Liver (tissue), 8 donors: ENCODE measurements at regions not wholly inside any gene's neighbourhood (a gene's known extent, or its start where the extent isn't known, plus 50 kb on each side); places are given as distances from the start of the nearest gene placed in this dataset.

Experiments
- DNase-seq: peaks from one replicate; pipeline ENCODE4 v3.0.0-alpha.2; 2017; ENCODE audit warnings: low spot score
- H3K27ac ChIP-seq, 2 donors: one replicate each; pipeline ENCODE4 v1.7.0; 2013; ENCODE audit warnings: inconsistent platforms in 2 of 2, low read length in 2 of 2, control low read depth in 1 of 2, low read depth in 1 of 2, mild to moderate bottlenecking in 1 of 2
- H3K27me3 ChIP-seq, 4 donors: one replicate each; pipeline versions ENCODE4 v1.6.1 to v1.7.0; 2013; ENCODE audit warnings: low read length in 3 of 4, inconsistent platforms in 1 of 4, mild to moderate bottlenecking in 1 of 4, moderate library complexity in 1 of 4; ENCODE audit not compliant: control insufficient read depth in 4 of 4, insufficient read depth in 4 of 4
- H3K36me3 ChIP-seq, 4 donors: one replicate each; pipeline versions ENCODE4 v1.6.1 to v1.7.0; 2013; ENCODE audit warnings: low read length in 3 of 4, mild to moderate bottlenecking in 3 of 4, low read depth in 1 of 4, moderate library complexity in 1 of 4; ENCODE audit not compliant: control insufficient read depth in 4 of 4, insufficient read depth in 3 of 4
- H3K4me1 ChIP-seq, 4 donors: one replicate each; pipeline versions ENCODE4 v1.6.1 to v1.7.0; 2013; ENCODE audit warnings: low read length in 3 of 4, mild to moderate bottlenecking in 3 of 4, moderate library complexity in 1 of 4; ENCODE audit not compliant: control insufficient read depth in 4 of 4, insufficient read depth in 4 of 4
- H3K4me3 ChIP-seq, 3 donors: one replicate each; pipeline versions ENCODE4 v1.6.1 to v1.7.0; 2013; ENCODE audit warnings: low read length in 3 of 3, control low read depth in 1 of 3, low read depth in 1 of 3, mild to moderate bottlenecking in 1 of 3
- H3K9ac ChIP-seq, 2 donors: one replicate each; pipeline ENCODE4 v1.7.0; 2013; ENCODE audit warnings: low read length in 2 of 2, mild to moderate bottlenecking in 2 of 2, moderate library complexity in 2 of 2, control low read depth in 1 of 2, low read depth in 1 of 2
- H3K9me3 ChIP-seq, 4 donors: one replicate each; pipeline versions ENCODE4 v1.6.1 to v1.7.0; 2013; ENCODE audit warnings: low read length in 3 of 4; ENCODE audit not compliant: control insufficient read depth in 4 of 4
- ATF3 ChIP-seq: IDR thresholded peaks from 2 replicates; pipeline ENCODE4 v1.6.1; 2016; ENCODE audit warnings: antibody characterized with exemption
- CTCF ChIP-seq: fragments of 150-350 bp; IDR thresholded peaks from 2 replicates; pipeline ENCODE4 v1.5.1; 2017; ENCODE audit warnings: improper control_type of control experiment, low read depth, low read length; ENCODE audit not compliant: missing input control
- EGR1 ChIP-seq, 2 donors: IDR thresholded peaks; 2 replicates each; pipeline ENCODE4 v1.6.1; 2016 to 2018; ENCODE audit warnings: antibody characterized with exemption in 2 of 2, low read depth in 2 of 2
- FOXA1 ChIP-seq: IDR thresholded peaks from 2 replicates; pipeline ENCODE4 v1.6.1; 2016; ENCODE audit warnings: antibody characterized with exemption
- FOXA2 ChIP-seq: IDR thresholded peaks from 2 replicates; pipeline ENCODE4 v1.6.1; 2016; ENCODE audit warnings: antibody characterized with exemption
- GABPA ChIP-seq, 2 donors: IDR thresholded peaks in 1 of 2; conservative IDR thresholded peaks in 1 of 2; 2 replicates each; pipeline ENCODE4 v1.6.1; 2016; ENCODE audit warnings: antibody characterized with exemption in 2 of 2, mild to moderate bottlenecking in 1 of 2, moderate library complexity in 1 of 2
- HNF4A ChIP-seq, 2 donors: conservative IDR thresholded peaks; 2 replicates each; pipeline ENCODE4 v1.6.1; 2016; ENCODE audit warnings: antibody characterized with exemption in 2 of 2, mild to moderate bottlenecking in 2 of 2
- MAX ChIP-seq: IDR thresholded peaks from 2 replicates; pipeline ENCODE4 v1.6.1; 2016; ENCODE audit warnings: antibody characterized with exemption
- SP1 ChIP-seq: IDR thresholded peaks from 2 replicates; pipeline ENCODE4 v1.6.1; 2018; ENCODE audit warnings: antibody characterized with exemption, mild to moderate bottlenecking
- TAF1 ChIP-seq: conservative IDR thresholded peaks from 2 replicates; pipeline ENCODE4 v1.6.1; 2016; ENCODE audit warnings: antibody characterized with exemption, mild to moderate bottlenecking
- YY1 ChIP-seq: IDR thresholded peaks from 2 replicates; pipeline ENCODE4 v1.6.1; 2016; ENCODE audit warnings: antibody characterized with exemption, mild to moderate bottlenecking
- WGBS: extraction: QIAGEN DNeasy Blood & Tissue Kit; methylation state at CpG from one replicate; pipeline ENCODE4 v1.1.7; 2013; 5-methylcytosine and 5-hydroxymethylcytosine counted together
- TF ChIP-seq, protein P1 (sequence below): IDR thresholded peaks from 2 replicates; pipeline ENCODE4 v1.6.1; 2016; ENCODE audit warnings: antibody characterized with exemption, mild to moderate bottlenecking
- TF ChIP-seq, protein P2 (sequence below): IDR thresholded peaks from 2 replicates; pipeline ENCODE4 v1.6.1; 2016; ENCODE audit warnings: antibody characterized with exemption
- donor health status: healthy.
- donor health status: healthy.
- donor health status: healthy.
- donor health status: healthy.
- donor health status: healthy.

GRCh38 chr2:744088-744487, 66.9 kb upstream of the TMEM18 start:
- TF ChIP-seq EGR1 (IDR thresholded peaks at IDR 0.05; ENCODE audit: low read depth in 2 of 2) (no peak), FOXA2 (no peak), CTCF (no peak), YY1 (no peak), TAF1 (no peak), ATF3 (no peak), HNF4A (conservative IDR thresholded peaks at IDR 0.05) (no peak), MAX (no peak), SP1 (no peak), FOXA1 (no peak), GABPA (IDR thresholded peaks at IDR 0.05 in 1 of 2, conservative IDR thresholded peaks at IDR 0.05 in 1 of 2) (no peak)
- TF ChIP-seq, protein P1, sequence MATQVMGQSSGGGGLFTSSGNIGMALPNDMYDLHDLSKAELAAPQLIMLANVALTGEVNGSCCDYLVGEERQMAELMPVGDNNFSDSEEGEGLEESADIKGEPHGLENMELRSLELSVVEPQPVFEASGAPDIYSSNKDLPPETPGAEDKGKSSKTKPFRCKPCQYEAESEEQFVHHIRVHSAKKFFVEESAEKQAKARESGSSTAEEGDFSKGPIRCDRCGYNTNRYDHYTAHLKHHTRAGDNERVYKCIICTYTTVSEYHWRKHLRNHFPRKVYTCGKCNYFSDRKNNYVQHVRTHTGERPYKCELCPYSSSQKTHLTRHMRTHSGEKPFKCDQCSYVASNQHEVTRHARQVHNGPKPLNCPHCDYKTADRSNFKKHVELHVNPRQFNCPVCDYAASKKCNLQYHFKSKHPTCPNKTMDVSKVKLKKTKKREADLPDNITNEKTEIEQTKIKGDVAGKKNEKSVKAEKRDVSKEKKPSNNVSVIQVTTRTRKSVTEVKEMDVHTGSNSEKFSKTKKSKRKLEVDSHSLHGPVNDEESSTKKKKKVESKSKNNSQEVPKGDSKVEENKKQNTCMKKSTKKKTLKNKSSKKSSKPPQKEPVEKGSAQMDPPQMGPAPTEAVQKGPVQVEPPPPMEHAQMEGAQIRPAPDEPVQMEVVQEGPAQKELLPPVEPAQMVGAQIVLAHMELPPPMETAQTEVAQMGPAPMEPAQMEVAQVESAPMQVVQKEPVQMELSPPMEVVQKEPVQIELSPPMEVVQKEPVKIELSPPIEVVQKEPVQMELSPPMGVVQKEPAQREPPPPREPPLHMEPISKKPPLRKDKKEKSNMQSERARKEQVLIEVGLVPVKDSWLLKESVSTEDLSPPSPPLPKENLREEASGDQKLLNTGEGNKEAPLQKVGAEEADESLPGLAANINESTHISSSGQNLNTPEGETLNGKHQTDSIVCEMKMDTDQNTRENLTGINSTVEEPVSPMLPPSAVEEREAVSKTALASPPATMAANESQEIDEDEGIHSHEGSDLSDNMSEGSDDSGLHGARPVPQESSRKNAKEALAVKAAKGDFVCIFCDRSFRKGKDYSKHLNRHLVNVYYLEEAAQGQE, result no peak
- 82% methylated on average over 3 of the region's 3 CpGs for WGBS
- Histone ChIP-seq H3K9me3 (no peaks in the 10 kb centered on the region), H3K36me3 (no peaks in the 10 kb centered on the region), H3K4me3 (no peak overlapping the region), H3K27ac (no peak overlapping the region), H3K27me3 (no peaks in the 10 kb centered on the region), H3K9ac (no peak overlapping the region), H3K4me1 (peaks cover 2 to 17% (median 10%) of the 10 kb centered on the region in 4 donors)
- DNase-seq, result no peak

GRCh38 chr2:742221-742620, 65.0 kb upstream of the TMEM18 start:
- Histone ChIP-seq H3K27ac (no peak overlapping the region), H3K9ac (no peak overlapping the region), H3K4me1 (peaks cover 2 to 17% (median 10%) of the 10 kb centered on the region in 4 donors), H3K4me3 (no peak overlapping the region), H3K36me3 (no peaks in the 10 kb centered on the region), H3K9me3 (no peaks in the 10 kb centered on the region), H3K27me3 (no peaks in the 10 kb centered on the region)
- TF ChIP-seq FOXA2 (no peak), SP1 (no peak), GABPA (IDR thresholded peaks at IDR 0.05 in 1 of 2, conservative IDR thresholded peaks at IDR 0.05 in 1 of 2) (no peak), MAX (no peak), CTCF (no peak)
- TF ChIP-seq, protein P2, sequence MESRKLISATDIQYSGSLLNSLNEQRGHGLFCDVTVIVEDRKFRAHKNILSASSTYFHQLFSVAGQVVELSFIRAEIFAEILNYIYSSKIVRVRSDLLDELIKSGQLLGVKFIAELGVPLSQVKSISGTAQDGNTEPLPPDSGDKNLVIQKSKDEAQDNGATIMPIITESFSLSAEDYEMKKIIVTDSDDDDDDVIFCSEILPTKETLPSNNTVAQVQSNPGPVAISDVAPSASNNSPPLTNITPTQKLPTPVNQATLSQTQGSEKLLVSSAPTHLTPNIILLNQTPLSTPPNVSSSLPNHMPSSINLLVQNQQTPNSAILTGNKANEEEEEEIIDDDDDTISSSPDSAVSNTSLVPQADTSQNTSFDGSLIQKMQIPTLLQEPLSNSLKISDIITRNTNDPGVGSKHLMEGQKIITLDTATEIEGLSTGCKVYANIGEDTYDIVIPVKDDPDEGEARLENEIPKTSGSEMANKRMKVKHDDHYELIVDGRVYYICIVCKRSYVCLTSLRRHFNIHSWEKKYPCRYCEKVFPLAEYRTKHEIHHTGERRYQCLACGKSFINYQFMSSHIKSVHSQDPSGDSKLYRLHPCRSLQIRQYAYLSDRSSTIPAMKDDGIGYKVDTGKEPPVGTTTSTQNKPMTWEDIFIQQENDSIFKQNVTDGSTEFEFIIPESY, result no peak
- TF ChIP-seq, protein P1, result no peak
- WGBS, result 85% methylated on average over 9 of the region's 9 CpGs
- DNase-seq, result no peak
